ENCODE measurements at regions not wholly inside any gene's neighbourhood (a gene's known extent, or its start where the extent isn't known, plus 50 kb on each side); places are given as distances from the start of the nearest gene placed in this dataset.
"Not testable (repeated sequence)": the region's sequence is repeated elsewhere in the genome, so short reads cannot be mapped to it uniquely, and the experiment has no call there.

DNA sequence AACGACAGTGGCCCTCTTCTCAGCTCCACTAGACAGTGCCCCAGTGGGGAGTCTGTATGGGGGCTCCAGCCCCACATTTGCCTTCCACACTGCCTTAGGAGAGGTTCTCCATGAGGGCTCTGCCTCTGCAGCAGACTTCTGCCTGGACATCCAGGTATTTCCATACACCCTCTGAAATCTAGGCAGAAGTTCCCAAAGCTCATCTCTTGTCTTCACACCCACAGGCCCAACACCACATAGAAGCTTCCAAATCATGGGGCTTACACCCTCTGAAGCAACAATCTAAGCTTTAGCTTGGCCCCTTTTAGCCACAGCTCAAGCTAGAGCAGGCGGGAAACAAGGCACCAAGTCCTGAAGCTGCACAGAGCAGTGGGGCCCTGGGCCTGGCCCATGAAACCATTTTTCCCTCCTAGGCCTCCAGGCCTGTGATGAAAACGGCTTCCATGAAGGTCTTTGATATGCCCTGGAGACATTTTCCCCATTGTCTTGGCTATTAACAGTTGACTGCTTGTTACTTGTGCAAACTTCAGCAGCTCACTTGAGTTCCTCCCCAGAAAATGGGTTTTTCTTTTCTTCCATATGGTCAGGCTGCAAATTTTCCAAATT, 89.2 kb downstream of the KBTBD2 start:
- TF ChIP-seq POLR2A (IDR thresholded peaks at IDR 0.05) = no peak
- TF ChIP-seq CTCF (IDR thresholded peaks at IDR 0.05) = no peak
- no peak overlapping the region for H3K27ac ChIP-seq
- H3K4me3 ChIP-seq = no peak overlapping the region
- H3K27me3 ChIP-seq = no peaks in the 10 kb centered on the region
- H3K36me3 ChIP-seq = no peaks in the 10 kb centered on the region
- no peaks in the 10 kb centered on the region for H3K4me1 ChIP-seq (ENCODE audit: insufficient read depth)
- intact Hi-C loops (cut with DNase I) = no loop called here
- 88 to 93% (median 91%) methylated on average over 3 of the region's 3 CpGs for WGBS, 3 donors
- no peak for DNase-seq
- H3K9me3 ChIP-seq = no peaks in the 10 kb centered on the region

GRCh38 chr7:32793053-32793452, 98.5 kb downstream of the KBTBD2 start:
- DNase-seq; H3K4me1 ChIP-seq (ENCODE audit: insufficient read depth); H3K4me3 ChIP-seq; H3K27ac ChIP-seq; intact Hi-C loops (cut with DNase I); H3K9me3 ChIP-seq; H3K27me3 ChIP-seq; H3K36me3 ChIP-seq: not testable (repeated sequence)
- 87 to 93% (median 92%) methylated on average over 1 to 3 of the region's 5 CpGs for WGBS, 3 donors

DNA sequence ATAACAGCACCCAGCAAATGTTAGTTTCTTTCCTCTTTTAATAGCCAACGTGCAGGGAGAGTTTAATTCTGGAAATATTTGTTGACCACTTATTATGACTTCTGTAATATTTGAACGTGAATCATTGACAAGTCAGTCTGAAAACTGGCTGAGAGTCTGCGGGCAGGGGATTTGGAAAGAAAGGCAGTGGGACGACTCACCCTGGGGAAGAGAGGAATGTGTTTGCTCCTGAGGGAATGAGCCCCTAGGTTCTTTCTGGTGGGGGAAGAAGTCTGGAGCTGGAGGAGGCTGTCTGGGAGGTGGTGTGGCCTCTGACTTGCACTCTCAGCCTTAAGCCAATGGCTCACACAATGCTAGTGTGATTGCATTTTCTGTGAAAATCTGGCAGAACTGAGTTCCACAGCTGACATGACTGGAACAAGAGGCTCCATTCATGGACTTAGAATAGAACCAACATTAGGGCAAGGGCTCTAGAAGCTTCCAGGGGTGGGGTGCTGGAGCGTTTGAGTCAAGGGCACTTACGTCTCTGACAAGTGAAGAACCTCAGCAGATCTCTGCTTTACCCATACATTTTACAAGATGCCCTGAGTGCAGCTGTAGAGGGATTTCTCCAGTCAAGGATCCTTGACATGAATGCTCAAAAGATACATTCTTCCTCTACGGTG, 100.7 kb downstream of the KBTBD2 start:
- H3K4me1 ChIP-seq (ENCODE audit: insufficient read depth); H3K4me3 ChIP-seq; H3K27me3 ChIP-seq; H3K36me3 ChIP-seq; DNase-seq; intact Hi-C loops (cut with DNase I); H3K9me3 ChIP-seq; H3K27ac ChIP-seq: not testable (repeated sequence)
- 46 to 56% (median 49%) methylated on average over 7 of the region's 7 CpGs for WGBS, 3 donors

DNA sequence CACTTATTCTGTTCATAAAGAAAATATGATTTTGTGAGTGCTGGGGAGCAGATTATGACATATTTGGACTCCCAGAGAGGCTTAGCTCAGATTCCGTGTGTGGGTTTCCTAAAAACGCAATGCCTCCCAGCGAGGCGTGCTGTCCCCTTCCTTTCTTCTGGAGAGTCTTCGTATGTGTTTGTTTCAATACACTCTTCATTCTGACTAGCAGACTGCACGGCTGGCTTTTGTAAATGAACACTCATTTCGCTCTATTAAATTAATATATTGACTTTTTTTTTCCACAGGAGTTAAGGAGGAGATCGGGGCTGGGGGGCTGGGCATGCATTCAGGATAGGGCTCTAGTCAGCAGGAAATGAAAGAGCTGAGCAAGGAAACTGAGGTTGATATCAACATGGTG, 102.3 kb downstream of the KBTBD2 start:
- DNase-seq; intact Hi-C loops (cut with DNase I); H3K27me3 ChIP-seq; H3K36me3 ChIP-seq; H3K4me3 ChIP-seq; H3K4me1 ChIP-seq (ENCODE audit: insufficient read depth); H3K9me3 ChIP-seq; H3K27ac ChIP-seq: not testable (repeated sequence)
- WGBS, 3 donors = 86 to 90% (median 89%) methylated on average over 8 of the region's 8 CpGs

DNA sequence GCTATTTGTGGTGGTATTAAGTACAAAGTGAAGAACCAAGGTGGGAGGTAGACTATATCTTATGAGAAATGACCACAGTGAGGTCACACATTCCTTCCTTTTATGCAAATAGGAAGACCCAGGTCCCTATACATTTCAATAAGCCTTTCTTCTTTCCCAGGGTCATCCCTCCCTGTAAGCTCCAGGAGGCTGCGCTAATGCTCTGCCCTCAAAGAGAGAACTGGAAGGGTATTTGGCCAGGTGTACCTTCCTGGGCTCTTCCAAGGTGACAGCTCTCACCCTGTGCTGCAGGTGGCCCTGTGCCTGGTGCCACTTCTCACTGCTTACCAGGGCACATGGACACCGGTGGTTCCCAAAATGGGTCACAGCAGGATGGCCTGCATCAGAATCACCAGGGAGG, 103.4 kb downstream of the KBTBD2 start:
- H3K4me3 ChIP-seq; H3K4me1 ChIP-seq (ENCODE audit: insufficient read depth); H3K27me3 ChIP-seq; H3K36me3 ChIP-seq; DNase-seq; H3K27ac ChIP-seq; H3K9me3 ChIP-seq; intact Hi-C loops (cut with DNase I): not testable (repeated sequence)
- 90 to 95% (median 91%) methylated on average over 2 of the region's 2 CpGs for WGBS, 3 donors

GRCh38 chr7:32785365-32785944, 106.1 kb downstream of the KBTBD2 start:
- intact Hi-C loops (cut with DNase I) = not testable (repeated sequence)
- WGBS, 3 donors = 85 to 95% (median 91%) methylated on average over 5 of the region's 5 CpGs

DNA sequence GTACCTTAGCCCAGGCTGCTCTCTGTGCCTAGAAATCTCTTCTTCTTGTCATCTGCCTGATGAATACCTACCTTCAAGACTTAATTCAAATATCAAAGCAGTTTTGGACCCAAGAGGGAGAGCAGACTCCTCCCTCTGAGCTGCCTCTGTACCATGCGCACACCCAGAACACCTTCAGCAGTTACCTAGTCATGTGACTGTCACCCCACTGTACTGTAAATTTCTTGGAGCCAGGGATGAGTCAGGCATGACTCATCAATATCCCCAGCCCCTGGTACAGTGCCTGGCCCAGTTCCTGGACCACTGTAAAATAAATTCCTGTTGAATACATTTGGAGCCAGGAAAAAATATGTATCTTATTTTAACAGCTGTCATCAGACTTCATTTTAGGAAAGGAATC, 111.7 kb downstream of the KBTBD2 start:
- H3K4me1 ChIP-seq (ENCODE audit: insufficient read depth); H3K27me3 ChIP-seq; H3K4me3 ChIP-seq; H3K9me3 ChIP-seq; DNase-seq; H3K27ac ChIP-seq; H3K36me3 ChIP-seq; intact Hi-C loops (cut with DNase I): not testable (repeated sequence)
- WGBS, 3 donors = 100% methylated on average over 1 of the region's 1 CpG; no CpG with 5 or more reads in 1 of the 3 donors

More at GRCh38 chr7:32785365-32785944, 106.1 kb downstream of the KBTBD2 start:
- H3K36me3 ChIP-seq; H3K4me3 ChIP-seq; H3K4me1 ChIP-seq (ENCODE audit: insufficient read depth); H3K27ac ChIP-seq; H3K27me3 ChIP-seq; H3K9me3 ChIP-seq; DNase-seq: not testable (repeated sequence)
